ENCODE measurements at regions not wholly inside any gene's neighbourhood (a gene's known extent, or its start where the extent isn't known, plus 50 kb on each side); places are given as distances from the start of the nearest gene placed in this dataset.

GRCh38 chr20:19143890-19144289 lies 68.6 kb upstream of the SLC24A3 start:
- Mint-ChIP-seq H3K27me3 (peaks cover 4% of the 10 kb centered on the region), H3K4me3 (no peak overlapping the region), H3K27ac (no peak overlapping the region)

DNA sequence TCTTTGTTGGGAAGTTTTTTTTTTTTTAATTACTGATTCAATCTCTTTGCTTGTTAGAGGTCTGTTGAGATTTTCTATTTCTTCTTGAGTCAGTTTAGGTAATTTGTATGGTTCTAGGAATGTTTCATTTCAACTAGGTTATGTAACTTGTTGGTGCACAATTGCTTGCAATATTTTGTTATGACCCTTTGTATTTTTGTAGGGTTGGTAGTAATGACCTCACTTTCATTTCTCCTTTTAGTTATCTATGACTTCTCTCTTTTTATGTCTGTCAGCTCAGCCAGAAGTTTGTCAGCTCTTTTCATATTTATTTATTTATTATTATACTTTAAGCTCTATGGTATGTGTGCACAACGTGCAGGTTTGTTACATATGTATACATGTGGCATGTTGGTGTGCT lies 51.1 kb upstream of the SLC24A3 start:
- Mint-ChIP-seq H3K9me3 (no peaks in the 10 kb centered on the region), H3K4me1 (ENCODE audit: low read depth) (no peaks in the 10 kb centered on the region), H3K36me3 (ENCODE audit: low read depth) (no peaks in the 10 kb centered on the region), H3K4me3 (no peak overlapping the region), H3K27ac (no peak overlapping the region), H3K27me3 (peaks cover 4% of the 10 kb centered on the region)

More at GRCh38 chr20:19143890-19144289, 68.6 kb upstream of the SLC24A3 start:
- Mint-ChIP-seq H3K9me3 (peaks cover 9% of the 10 kb centered on the region), H3K4me1 (ENCODE audit: low read depth) (no peaks in the 10 kb centered on the region), H3K36me3 (ENCODE audit: low read depth) (no peaks in the 10 kb centered on the region)
